ENCODE measurements at regions not wholly inside any gene's neighbourhood (a gene's known extent, or its start where the extent isn't known, plus 50 kb on each side); places are given as distances from the start of the nearest gene placed in this dataset.

- DNase-seq, result no peak
Measured at GRCh38 chr18:76567835-76568445, 72.9 kb upstream of the ZNF516 start.

GRCh38 chr18:76566987-76567386 is 71.9 kb upstream of the ZNF516 start:
- no peak for DNase-seq

DNA sequence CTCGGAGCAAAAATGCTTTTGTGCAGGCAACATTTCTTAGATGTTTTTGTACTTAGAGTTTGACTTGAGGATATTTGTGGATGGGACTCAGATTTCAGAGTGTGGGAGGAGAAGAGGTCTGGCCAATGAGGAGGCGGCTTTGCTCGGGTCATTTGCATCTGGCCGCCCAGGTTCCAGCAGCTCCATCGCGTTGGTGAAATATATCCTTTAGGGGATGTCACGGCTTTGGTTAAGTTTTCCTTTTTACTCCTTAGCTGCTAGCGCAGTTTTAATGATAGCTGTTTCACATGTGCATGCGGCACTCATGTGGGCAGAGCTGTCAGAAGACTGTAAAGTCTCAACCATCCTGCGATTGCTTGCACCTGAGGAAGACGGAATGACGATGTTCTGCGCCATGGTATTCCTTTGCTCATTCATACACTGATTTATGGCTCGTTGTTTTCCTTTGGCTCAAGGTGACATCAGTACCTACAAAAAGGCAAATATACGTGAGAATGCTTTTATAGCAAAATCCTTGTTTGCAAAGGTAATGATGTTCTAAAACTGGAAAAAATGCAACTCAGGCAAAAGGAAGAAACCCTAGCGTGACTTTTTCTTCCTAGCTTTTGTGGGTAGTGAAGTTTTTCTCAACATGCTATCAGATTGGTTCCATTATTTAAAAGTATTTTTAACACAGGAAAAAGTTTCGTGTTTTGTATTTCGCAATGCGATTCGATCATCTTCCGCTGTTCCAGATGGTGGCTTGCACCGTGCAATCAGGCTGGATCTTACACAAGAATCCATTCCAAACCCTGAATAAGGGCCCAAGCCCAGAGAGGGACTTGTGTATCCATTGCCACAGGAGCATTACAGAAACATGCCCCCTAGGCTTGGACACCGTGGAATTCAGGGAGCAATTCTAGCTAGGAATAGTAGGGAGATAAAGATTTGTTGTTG is 70.5 kb upstream of the ZNF516 start:
- DNase-seq, result no peak

DNA sequence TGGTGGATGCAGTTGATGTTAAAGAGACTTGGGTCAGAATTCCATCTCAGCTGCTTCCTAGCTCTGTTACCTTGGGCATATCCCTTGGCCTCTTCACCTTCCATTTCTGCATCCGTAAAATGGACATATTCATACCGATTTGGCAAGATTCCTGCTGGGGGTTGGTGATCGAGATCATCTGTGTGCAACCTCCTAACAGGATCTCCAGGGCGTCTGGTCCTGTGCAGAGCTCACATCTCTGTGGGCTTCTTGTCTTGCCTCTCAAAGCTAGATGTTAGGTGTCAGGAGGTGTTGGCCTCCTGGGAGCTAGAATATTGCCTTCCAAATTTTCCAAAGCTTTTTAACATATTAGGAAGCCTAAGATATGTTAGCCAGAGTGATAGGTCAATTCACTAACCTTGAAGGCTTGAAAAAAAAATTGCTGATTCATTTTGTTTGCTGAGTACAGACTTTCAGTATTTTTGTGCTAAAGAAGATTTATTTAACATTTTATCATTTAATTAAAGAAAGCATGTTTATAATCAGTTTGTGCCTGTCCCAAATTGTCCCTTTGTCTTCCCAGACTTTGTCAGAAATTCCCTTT is 69.7 kb upstream of the ZNF516 start:
- DNase-seq, result no peak

- no peak for DNase-seq
Measured at GRCh38 chr18:76564117-76564516, 69.1 kb upstream of the ZNF516 start.

GRCh38 chr18:76562286-76563122 is 67.5 kb upstream of the ZNF516 start:
- DNase-seq, result no peak

DNA sequence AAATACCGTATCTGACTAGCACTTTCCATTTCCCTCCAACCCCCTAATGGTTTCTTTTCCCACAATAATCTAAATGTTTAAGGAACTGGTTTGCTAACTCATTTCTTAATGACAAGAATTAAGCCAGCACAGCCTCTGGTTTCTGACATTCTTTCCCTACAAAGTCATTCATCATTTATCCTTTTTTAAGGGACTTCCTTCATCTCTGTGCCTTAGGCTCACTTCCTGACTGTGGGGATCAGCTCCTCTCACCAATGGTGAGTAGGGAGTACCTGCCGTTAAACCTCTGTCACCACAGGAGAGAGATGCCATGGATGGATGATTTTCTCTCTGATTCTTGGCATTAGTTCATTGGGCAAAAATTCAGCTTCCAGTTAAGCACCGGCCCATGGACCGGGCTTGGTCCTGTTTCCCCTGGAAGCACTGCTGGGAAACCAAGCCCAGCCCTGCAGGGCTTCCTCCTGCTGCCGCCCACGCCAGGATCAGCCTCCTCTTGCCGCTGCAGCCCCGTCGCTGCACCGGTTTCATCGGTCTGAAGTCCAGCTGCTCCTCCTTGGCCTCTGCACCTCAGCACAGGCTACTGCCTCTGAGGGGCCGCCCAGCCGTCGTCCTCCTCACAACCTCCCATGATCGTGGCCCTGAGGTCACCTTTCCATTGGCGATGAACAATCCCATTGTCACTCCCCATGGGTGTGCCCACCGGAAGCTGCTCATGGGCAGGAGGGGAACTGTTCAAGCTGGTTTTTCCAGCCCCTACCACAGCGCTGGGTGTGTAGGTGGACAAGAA is 64.0 kb upstream of the ZNF516 start:
- DNase-seq, result no peak

GRCh38 chr18:76557026-76557575 is 62.1 kb upstream of the ZNF516 start:
- no peak for DNase-seq

DNA sequence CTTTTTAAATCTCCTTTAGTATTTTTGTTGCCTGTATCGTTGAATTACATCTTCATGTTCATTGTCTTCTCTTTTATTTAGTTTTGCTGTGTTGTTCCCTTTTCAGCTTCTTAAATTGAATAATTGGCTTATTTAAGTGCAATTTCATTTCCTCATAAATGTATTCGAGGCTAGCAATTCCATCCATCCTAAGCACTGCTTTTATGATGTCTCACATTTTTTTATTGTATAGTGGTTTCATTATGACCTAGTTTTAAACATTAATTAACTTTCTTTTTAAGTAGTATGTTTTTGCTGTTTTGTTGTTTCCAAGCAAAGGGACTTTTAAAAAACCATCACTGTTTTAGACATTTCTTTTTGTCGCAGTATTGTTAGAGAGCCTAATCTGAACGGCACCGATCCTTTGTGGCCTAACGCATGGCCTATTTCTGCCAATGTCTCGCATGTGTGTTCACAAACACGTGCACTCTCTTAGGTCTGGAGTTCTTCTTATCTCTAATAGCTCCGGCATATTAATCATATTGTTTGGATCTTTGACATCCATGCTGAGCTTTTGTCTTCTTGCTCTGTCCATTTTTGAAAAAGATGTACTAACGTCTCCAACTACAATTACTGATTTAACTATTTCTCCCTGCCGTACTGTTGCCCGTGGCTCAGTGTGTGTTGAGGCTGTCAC is 59.6 kb upstream of the ZNF516 start:
- DNase-seq, result no peak

DNA sequence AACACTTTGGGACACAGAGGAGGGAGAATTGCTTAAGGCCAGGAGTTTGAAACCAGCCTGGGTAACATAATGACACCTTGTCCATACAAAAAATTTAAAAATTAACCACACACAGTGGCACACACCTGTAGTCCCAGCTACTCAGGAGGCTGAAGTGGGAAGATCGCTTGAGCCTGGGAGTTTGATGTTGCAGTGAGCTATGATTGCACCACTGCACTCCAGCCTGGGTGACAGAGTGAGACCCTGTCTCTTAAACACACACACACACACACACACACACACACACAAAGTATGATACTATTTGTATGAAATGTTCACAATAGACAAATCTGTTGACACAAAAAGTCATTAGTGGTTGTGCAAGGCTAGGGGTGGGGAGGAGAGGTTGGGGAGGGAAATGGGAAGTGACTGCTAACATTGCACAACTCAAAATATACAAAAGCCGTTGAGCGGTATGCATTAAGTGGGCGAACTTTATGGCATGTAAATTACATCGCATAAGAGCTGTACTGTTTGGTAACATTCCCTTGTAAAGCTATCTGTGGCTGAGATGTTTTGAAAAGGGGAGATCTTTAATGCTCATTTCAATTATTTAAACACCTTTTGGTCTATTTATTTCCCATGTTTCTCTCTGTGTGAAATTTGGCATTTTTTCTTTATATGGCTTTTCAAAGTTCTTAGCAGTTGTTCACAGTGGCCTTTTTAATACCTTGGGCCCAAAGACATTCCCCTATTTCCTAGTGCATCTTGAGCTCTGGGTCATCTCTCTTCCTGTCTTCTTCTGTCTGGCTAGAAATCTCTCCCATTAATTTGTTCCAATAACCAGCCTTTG is 58.9 kb upstream of the ZNF516 start:
- DNase-seq, result no peak

DNA sequence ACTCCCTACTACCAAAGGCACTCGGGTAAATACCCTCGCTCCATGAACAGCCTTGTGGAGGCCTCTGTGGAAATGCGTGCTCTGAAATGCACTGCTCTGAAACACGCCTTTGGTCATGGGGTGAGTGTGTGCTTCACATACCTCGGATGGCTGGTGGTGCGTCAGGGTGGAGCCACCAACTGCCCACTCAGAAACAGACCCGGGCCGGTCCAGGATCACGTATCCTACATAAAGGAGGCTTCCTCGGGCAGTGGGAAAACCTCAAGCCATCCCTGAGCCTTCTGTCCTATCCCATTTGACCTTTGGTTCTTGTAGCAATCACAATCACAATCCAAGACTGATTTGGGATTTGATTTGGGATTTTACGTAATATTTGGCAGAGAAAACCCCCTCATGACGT is 53.5 kb upstream of the ZNF516 start:
- no peak for DNase-seq

GRCh38 chr18:76547296-76547695 is 52.3 kb upstream of the ZNF516 start:
- DNase-seq, result no peak

GRCh38 chr18:76546436-76546835 is 51.4 kb upstream of the ZNF516 start:
- no peak for DNase-seq

GRCh38 chr18:76546088-76546435 is 51.0 kb upstream of the ZNF516 start:
- no peak for DNase-seq

- no peak for DNase-seq
Measured at GRCh38 chr18:76545433-76546087, 50.5 kb upstream of the ZNF516 start.

DNA sequence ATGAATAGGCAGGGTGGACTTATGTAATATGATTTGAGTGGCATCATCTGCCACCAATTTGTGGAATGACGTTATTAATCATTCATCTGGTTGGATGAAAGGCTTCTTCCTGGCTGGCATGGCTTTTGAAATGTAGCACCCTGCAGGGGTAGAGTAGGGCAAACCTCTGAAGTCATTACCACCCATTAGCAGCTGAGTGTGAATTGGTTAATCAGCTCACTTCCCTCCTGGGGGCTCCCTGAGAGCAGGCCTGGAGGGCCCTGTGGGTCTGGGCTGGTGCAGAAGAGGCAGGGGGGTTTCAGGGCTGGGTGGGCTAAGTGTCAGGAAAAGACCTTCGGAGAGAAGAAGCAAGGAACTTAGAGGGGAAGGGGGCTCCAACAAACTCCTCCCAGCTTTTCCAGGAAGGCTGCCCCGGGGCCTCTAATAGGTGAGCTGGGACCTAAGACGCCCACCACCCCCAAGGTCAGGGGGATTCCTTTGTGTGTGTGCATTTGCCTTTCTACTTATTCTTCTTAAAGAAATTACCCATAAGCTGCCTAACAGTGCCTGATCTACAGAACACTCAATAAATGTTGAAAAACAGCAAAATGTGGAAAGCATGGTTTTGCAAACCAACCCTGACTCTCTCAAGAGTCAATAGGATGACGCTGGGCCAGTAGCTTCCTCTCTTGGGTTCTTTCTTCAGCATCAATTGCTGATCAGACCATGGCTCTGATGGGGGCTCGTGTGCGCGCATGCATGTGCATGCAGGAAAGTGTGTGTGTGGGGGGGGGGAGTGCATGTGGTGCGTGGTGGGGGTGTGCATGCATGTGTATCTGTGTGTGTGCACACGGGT is 49.7 kb upstream of the ZNF516 start:
- DNase-seq, result no peak
